Breast epithelium (tissue), 3 donors: ENCODE measurements at regions not wholly inside any gene's neighbourhood (a gene's known extent, or its start where the extent isn't known, plus 50 kb on each side); places are given as distances from the start of the nearest gene placed in this dataset.

Experiments used
- CTCF ChIP-seq, 3 donors: fragments of 450-650 bp; IDR thresholded peaks; one replicate each; pipeline ENCODE4 v1.5.1; 2016 to 2017; ENCODE audit warnings: antibody characterized with exemption in 3 of 3, mild to moderate bottlenecking in 3 of 3, moderate library complexity in 3 of 3
- POLR2A ChIP-seq: fragments of 450-650 bp; IDR thresholded peaks from one replicate; pipeline ENCODE4 v1.6.1; 2016; ENCODE audit warnings: antibody characterized with exemption, mild to moderate bottlenecking, moderate library complexity
- POLR2AphosphoS5 ChIP-seq, 3 donors: sonication (generic); formaldehyde crosslinking; IDR thresholded peaks; one replicate each; pipeline ENCODE4 v1.6.1; 2017; ENCODE audit warnings: antibody characterized with exemption in 3 of 3

- TF ChIP-seq POLR2A, result no peak
- no peak for TF ChIP-seq CTCF (IDR thresholded peaks at IDR 0.05)
- no peak for TF ChIP-seq POLR2AphosphoS5 (IDR thresholded peaks at IDR 0.05)
Measured at GRCh38 chr6:68189217-68189815, 445.8 kb upstream of the ADGRB3 start.
